Chondrocyte (in vitro differentiated cells): ENCODE measurements at regions not wholly inside any gene's neighbourhood (a gene's known extent, or its start where the extent isn't known, plus 50 kb on each side); places are given as distances from the start of the nearest gene placed in this dataset.

Experiments used
- DNase-seq: peaks from one replicate; pipeline ENCODE4 v3.0.0; 2021; ENCODE audit warnings: mixed read lengths, low spot score
- H3K27ac Mint-ChIP-seq: one replicate; pipeline ENCODE4 v1.8.0; 2021; ENCODE audit warnings: mild to moderate bottlenecking, moderate library complexity, mixed read lengths; ENCODE audit not compliant: unreplicated experiment
- H3K27me3 Mint-ChIP-seq: 2 replicates; pipeline ENCODE4 v1.8.0; 2021; ENCODE audit warnings: low read depth, mixed read lengths
- H3K36me3 Mint-ChIP-seq: 2 replicates; pipeline ENCODE4 v1.8.0; 2021; ENCODE audit warnings: low read depth, mixed read lengths
- H3K4me1 Mint-ChIP-seq: 2 replicates; pipeline ENCODE4 v1.8.0; 2021; ENCODE audit warnings: low read depth, mild to moderate bottlenecking, mixed read lengths
- H3K4me3 Mint-ChIP-seq: one replicate; pipeline ENCODE4 v1.8.0; 2021; ENCODE audit warnings: mild to moderate bottlenecking, moderate library complexity, mixed read lengths; ENCODE audit not compliant: unreplicated experiment
- H3K9me3 Mint-ChIP-seq: 2 replicates; pipeline ENCODE4 v1.8.0; 2021; ENCODE audit warnings: low read depth, mixed read lengths
- TF ChIP-seq, protein P1 (sequence below): fragments of 200-600 bp; sonication (generic); IDR thresholded peaks from 2 replicates; pipeline ENCODE4 v1.5.0; 2021; ENCODE audit warnings: antibody characterized with exemption, mild to moderate bottlenecking, moderate library complexity

DNA sequence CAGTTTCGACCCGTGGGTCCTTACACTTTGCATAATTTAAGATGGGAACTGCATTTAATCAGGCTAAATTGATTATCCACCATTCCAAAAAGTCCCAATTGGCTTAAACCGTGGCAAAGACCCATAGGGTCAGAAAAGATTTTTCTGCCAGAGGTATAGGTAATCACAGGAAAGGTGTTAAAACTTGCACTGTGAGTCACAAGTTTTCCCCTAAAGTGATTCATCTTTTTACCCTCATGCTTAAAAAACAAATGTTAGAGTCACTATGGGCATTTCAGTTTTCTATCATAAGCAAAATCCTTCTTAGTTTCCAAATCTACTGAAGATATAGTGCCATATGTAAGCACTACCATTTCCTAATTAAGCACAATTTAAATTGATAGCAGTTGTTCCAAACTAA lies 1079.8 kb downstream of the ADGRL2 start:
- H3K4me1 Mint-ChIP-seq, result no peaks in the 10 kb centered on the region
- no peak for DNase-seq
- no peak overlapping the region for H3K4me3 Mint-ChIP-seq
- no peaks in the 10 kb centered on the region for H3K36me3 Mint-ChIP-seq
- no peaks in the 10 kb centered on the region for H3K27me3 Mint-ChIP-seq
- no peak overlapping the region for H3K27ac Mint-ChIP-seq
- TF ChIP-seq, protein P1, sequence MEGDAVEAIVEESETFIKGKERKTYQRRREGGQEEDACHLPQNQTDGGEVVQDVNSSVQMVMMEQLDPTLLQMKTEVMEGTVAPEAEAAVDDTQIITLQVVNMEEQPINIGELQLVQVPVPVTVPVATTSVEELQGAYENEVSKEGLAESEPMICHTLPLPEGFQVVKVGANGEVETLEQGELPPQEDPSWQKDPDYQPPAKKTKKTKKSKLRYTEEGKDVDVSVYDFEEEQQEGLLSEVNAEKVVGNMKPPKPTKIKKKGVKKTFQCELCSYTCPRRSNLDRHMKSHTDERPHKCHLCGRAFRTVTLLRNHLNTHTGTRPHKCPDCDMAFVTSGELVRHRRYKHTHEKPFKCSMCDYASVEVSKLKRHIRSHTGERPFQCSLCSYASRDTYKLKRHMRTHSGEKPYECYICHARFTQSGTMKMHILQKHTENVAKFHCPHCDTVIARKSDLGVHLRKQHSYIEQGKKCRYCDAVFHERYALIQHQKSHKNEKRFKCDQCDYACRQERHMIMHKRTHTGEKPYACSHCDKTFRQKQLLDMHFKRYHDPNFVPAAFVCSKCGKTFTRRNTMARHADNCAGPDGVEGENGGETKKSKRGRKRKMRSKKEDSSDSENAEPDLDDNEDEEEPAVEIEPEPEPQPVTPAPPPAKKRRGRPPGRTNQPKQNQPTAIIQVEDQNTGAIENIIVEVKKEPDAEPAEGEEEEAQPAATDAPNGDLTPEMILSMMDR, result no peak
- H3K9me3 Mint-ChIP-seq, result peaks cover 2% of the 10 kb centered on the region

DNA sequence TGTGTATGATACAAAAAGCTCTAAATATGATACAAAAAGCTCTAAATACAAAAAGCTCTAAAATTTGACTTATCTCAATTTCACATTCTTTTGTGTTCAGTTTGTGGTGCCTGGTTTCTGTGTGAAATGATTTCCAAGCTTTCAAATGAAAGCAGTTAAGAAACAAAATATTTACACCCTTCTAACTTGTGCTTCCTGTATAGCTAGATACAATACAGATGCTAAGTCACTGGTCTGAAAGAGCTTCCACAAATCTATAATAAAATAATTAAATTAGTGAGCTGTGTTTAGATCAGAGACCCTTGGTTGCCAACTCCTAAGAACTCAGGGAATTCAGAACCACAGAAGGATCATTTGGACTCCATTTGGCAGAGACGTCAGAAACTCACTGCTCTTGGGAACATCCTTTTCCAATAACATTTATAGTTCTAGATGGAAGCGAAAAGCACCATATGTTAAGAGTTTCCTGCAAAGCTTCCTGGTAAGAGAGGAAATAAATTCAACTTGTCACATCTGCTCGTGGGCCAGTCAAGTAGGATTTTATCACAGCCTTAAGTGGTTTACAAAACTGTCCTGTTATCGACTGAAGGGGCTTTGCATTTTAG lies 1079.1 kb downstream of the ADGRL2 start:
- no peak for DNase-seq
- Mint-ChIP-seq H3K27me3 (no peaks in the 10 kb centered on the region), H3K4me3 (no peak overlapping the region), H3K27ac (no peak overlapping the region), H3K4me1 (no peaks in the 10 kb centered on the region), H3K36me3 (no peaks in the 10 kb centered on the region), H3K9me3 (no peaks in the 10 kb centered on the region)
- TF ChIP-seq, protein P1, result no peak

DNA sequence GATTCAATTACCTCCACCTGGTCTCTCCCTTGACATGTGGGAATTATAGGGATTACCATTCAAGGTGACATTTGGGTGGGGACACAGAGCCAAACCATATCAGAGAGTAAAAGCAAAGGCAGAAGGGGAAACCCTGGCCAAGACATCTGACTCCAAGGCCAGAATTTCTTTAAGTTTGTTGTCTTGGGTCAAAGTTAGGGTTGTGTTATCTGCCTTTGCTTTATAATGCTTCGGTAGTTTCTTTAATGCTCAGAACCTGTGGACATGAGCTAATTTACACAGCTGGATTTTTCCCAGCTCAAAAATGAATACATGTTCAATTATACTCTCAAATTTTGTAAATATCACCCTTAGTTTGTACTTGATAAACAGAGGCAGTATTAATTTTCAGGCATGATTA lies 1074.4 kb downstream of the ADGRL2 start:
- H3K27me3 Mint-ChIP-seq, result no peaks in the 10 kb centered on the region
- no peaks in the 10 kb centered on the region for H3K4me1 Mint-ChIP-seq
- DNase-seq, result no peak
- no peaks in the 10 kb centered on the region for H3K36me3 Mint-ChIP-seq
- H3K27ac Mint-ChIP-seq, result no peak overlapping the region
- H3K4me3 Mint-ChIP-seq, result no peak overlapping the region
- H3K9me3 Mint-ChIP-seq, result no peaks in the 10 kb centered on the region
- TF ChIP-seq, protein P1, result no peak

DNA sequence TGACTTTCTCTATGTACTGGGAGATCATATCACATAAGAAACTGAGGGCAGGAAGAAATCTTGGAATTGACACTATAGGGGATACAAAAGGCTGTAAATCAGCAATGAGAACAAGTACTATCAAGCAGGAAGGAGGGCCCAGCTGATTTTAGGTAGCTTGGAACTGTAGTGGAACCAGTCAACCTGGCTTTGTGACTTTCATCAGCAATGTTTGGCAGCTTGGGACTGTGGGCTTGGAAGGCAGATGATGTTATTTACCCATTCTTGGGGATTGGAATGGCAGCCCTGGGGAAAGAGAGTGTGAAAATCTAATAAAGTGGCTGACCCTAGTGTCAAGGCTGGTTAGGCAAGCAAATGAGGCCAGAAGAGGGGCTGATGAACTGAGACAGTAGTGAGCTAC lies 1073.3 kb downstream of the ADGRL2 start:
- Mint-ChIP-seq H3K4me3 (no peak overlapping the region), H3K9me3 (no peaks in the 10 kb centered on the region), H3K36me3 (no peaks in the 10 kb centered on the region), H3K4me1 (peaks cover 6% of the 10 kb centered on the region), H3K27me3 (no peaks in the 10 kb centered on the region), H3K27ac (no peak overlapping the region)
- DNase-seq, result no peak
- TF ChIP-seq, protein P1, result no peak

DNA sequence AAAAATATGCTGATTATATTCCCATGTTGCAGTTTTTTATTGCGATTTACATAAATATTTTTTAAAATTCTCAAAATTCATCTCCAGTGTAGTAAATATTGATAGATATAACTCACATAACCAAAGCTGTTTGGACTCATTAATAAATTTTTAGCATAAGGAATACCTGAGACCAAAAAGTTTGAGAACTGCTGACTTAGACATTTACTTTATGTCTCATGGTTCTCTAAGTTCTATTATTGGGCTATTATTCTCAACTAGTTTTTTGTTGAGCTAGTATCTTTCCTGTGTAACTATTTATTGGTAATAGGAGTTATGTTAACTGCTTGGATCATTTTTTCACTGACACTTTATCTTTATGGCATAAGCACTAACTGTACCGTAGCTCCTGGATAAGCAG lies 1069.6 kb downstream of the ADGRL2 start:
- peaks cover 3% of the 10 kb centered on the region for H3K9me3 Mint-ChIP-seq
- peaks cover 22% of the 10 kb centered on the region for H3K4me1 Mint-ChIP-seq
- TF ChIP-seq, protein P1, result no peak
- DNase-seq, result no peak
- H3K36me3 Mint-ChIP-seq, result no peaks in the 10 kb centered on the region
- H3K27ac Mint-ChIP-seq, result no peak overlapping the region
- H3K4me3 Mint-ChIP-seq, result no peak overlapping the region
- H3K27me3 Mint-ChIP-seq, result no peaks in the 10 kb centered on the region
